ENCODE measurements at regions not wholly inside any gene's neighbourhood (a gene's known extent, or its start where the extent isn't known, plus 50 kb on each side); places are given as distances from the start of the nearest gene placed in this dataset.

- no peak for TF ChIP-seq CTCF (IDR thresholded peaks at IDR 0.05)
- TF ChIP-seq EP300 (IDR thresholded peaks at IDR 0.05), result no peak
- TF ChIP-seq POLR2A (IDR thresholded peaks at IDR 0.05), result no peak
- TF ChIP-seq POLR2AphosphoS5 (IDR thresholded peaks at IDR 0.05), result no peak
Observed at GRCh38 chr14:22112004-22112403, 438.4 kb upstream of the OR4E1 start.
